H1 (cell line): ENCODE measurements at regions not wholly inside any gene's neighbourhood (a gene's known extent, or its start where the extent isn't known, plus 50 kb on each side); places are given as distances from the start of the nearest gene placed in this dataset.

Source experiments
- CTCF ChIA-PET: fragments of 300-600 bp; sonication (Branson Sonifier 250); formaldehyde crosslinking; loops from one replicate; lab custom pipeline; 2021; ENCODE audit not compliant: partially characterized antibody; lab: Charles Lee
- POLR2A ChIA-PET: fragments of 300-600 bp; sonication (Branson Sonifier 250); formaldehyde crosslinking; loops from one replicate; lab custom pipeline; 2021; ENCODE audit warnings: inconsistent platforms; ENCODE audit not compliant: partially characterized antibody; lab: Charles Lee
- DNase-seq, 2 experiments: peaks; one replicate each; pipeline versions ENCODE4 v3.0.0 to v3.0.0-alpha.2; 2010 to 2022; ENCODE audit warnings: low spot score in 2 of 2, low read depth in 1 of 2, mixed read lengths in 1 of 2
- FAIRE-seq: peaks from 2 replicates; lab custom pipeline; 2011; peaks lifted over from hg19 to GRCh38; lab: Jason Lieb, UNC
- H2AFZ ChIP-seq: 2 replicates; pipeline ENCODE4 v1.8.1; 2012; ENCODE audit warnings: low read length, inconsistent platforms
- H2AK5ac ChIP-seq: 2 replicates; pipeline ENCODE4 v1.6.1; 2013; ENCODE audit warnings: low read depth, low read length
- H2BK120ac ChIP-seq: replicated peaks from 2 replicates; pipeline ENCODE3; 2013; ENCODE audit warnings: low read depth, low read length, inconsistent platforms
- H2BK12ac ChIP-seq: 2 replicates; pipeline ENCODE4 v1.6.1; 2013; ENCODE audit warnings: low read depth, low read length
- H2BK15ac ChIP-seq: 2 replicates; pipeline ENCODE4 v1.6.1; 2013; ENCODE audit warnings: low read length
- H2BK20ac ChIP-seq: 2 replicates; pipeline ENCODE4 v1.6.1; 2013; ENCODE audit warnings: low read length
- H2BK5ac ChIP-seq: 2 replicates; pipeline ENCODE4 v1.6.1; 2013; ENCODE audit warnings: low read depth, low read length
- H3K14ac ChIP-seq: 2 replicates; pipeline ENCODE4 v1.6.1; 2013; ENCODE audit warnings: inconsistent platforms; ENCODE audit not compliant: insufficient read length
- H3K18ac ChIP-seq: 2 replicates; pipeline ENCODE4 v1.6.1; 2013; ENCODE audit warnings: low read length; ENCODE audit errors: extremely low read depth
- H3K23ac ChIP-seq: 2 replicates; pipeline ENCODE4 v1.6.1; 2013; ENCODE audit warnings: inconsistent platforms; ENCODE audit not compliant: insufficient read length
- H3K23me2 ChIP-seq: 2 replicates; pipeline ENCODE4 v1.6.1; 2013; ENCODE audit warnings: low read depth, low read length
- H3K27ac ChIP-seq: 2 replicates; pipeline ENCODE4 v1.6.1; 2011; ENCODE audit warnings: low read depth, low read length, inconsistent platforms
- H3K27me3 ChIP-seq, 4 experiments: replicated peaks in 1 of 4; 1 replicate in 1 of 4; 2 replicates in 3 of 4; pipeline versions ENCODE4 v1.6.1 to v1.8.1; 2011 to 2013; ENCODE audit warnings: low read length in 3 of 4, mild to moderate bottlenecking in 3 of 4, inconsistent platforms in 2 of 4, mixed read lengths in 2 of 4, moderate library complexity in 1 of 4; ENCODE audit not compliant: control insufficient read depth in 3 of 4, insufficient read depth in 3 of 4; ENCODE audit errors: extremely low read depth in 1 of 4
- H3K36me3 ChIP-seq, 4 experiments: 2 replicates each; pipeline versions ENCODE4 v1.6.1 to v1.8.1; 2011 to 2013; ENCODE audit warnings: mild to moderate bottlenecking in 4 of 4, low read length in 3 of 4, moderate library complexity in 2 of 4, control low read depth in 1 of 4, inconsistent platforms in 1 of 4; ENCODE audit not compliant: insufficient read depth in 4 of 4, control insufficient read depth in 2 of 4
- H3K4ac ChIP-seq: replicated peaks from 2 replicates; pipeline ENCODE3; 2013; ENCODE audit warnings: low read length, low read depth, mixed read lengths, inconsistent platforms; ENCODE audit not compliant: insufficient read length
- H3K4me1 ChIP-seq, 4 experiments: replicated peaks in 1 of 4; 1 replicate in 1 of 4; 2 replicates in 3 of 4; pipeline versions ENCODE4 v1.6.1 to v1.8.1; 2011 to 2013; ENCODE audit warnings: low read length in 3 of 4, inconsistent platforms in 2 of 4, mixed read lengths in 1 of 4; ENCODE audit not compliant: insufficient read depth in 4 of 4, control insufficient read depth in 3 of 4
- H3K4me2 ChIP-seq, 2 experiments: 2 replicates each; pipeline versions ENCODE4 v1.6.1 to v1.8.1; 2011 to 2013; ENCODE audit warnings: low read depth in 2 of 2, low read length in 2 of 2, control low read depth in 1 of 2, inconsistent platforms in 1 of 2, mild to moderate bottlenecking in 1 of 2; ENCODE audit not compliant: insufficient read depth in 1 of 2
- H3K4me3 ChIP-seq, 4 experiments: fragments of 200-600, 300-600 bp in 1 of 4; sonication (generic), shearing (Covaris generic), sonication (Bioruptor Twin) in 1 of 4; 2 replicates each; pipeline versions ENCODE4 v1.5.1 to v1.8.1; 2011 to 2016; ENCODE audit warnings: low read length in 4 of 4, low read depth in 3 of 4, control low read depth in 2 of 4, inconsistent platforms in 2 of 4, mild to moderate bottlenecking in 2 of 4, mixed read lengths in 1 of 4, moderate library complexity in 1 of 4; ENCODE audit not compliant: insufficient read depth in 2 of 4; ENCODE audit errors: extremely low read depth in 1 of 4
- H3K56ac ChIP-seq: replicated peaks from 2 replicates; pipeline ENCODE3; 2013; ENCODE audit warnings: low read depth, mild to moderate bottlenecking, mixed read lengths, low read length, inconsistent platforms; ENCODE audit not compliant: insufficient read length
- H3K79me1 ChIP-seq: 2 replicates; pipeline ENCODE4 v1.6.1; 2013; ENCODE audit warnings: low read depth, low read length, control low read depth
- H3K79me2 ChIP-seq, 2 experiments: 2 replicates each; pipeline versions ENCODE4 v1.6.1 to v1.8.1; 2012 to 2013; ENCODE audit warnings: low read length in 2 of 2, mild to moderate bottlenecking in 2 of 2, inconsistent platforms in 1 of 2; ENCODE audit not compliant: insufficient read depth in 2 of 2, control insufficient read depth in 1 of 2
- H3K9ac ChIP-seq, 4 experiments: replicated peaks in 1 of 4; 1 replicate in 1 of 4; 2 replicates in 3 of 4; pipeline versions ENCODE4 v1.6.1 to v1.8.1; 2011 to 2013; ENCODE audit warnings: low read depth in 3 of 4, low read length in 3 of 4, control low read depth in 2 of 4, mild to moderate bottlenecking in 2 of 4, moderate library complexity in 2 of 4, inconsistent platforms in 1 of 4; ENCODE audit errors: extremely low read depth in 1 of 4
- H3K9me3 ChIP-seq, 2 experiments: 2 replicates each; pipeline versions ENCODE4 v1.6.1 to v1.8.1; 2012 to 2013; ENCODE audit warnings: mild to moderate bottlenecking in 2 of 2, moderate library complexity in 2 of 2, control low read depth in 1 of 2, inconsistent platforms in 1 of 2, low read depth in 1 of 2, low read length in 1 of 2, mixed read lengths in 1 of 2; ENCODE audit not compliant: insufficient read depth in 2 of 2
- H4K20me1 ChIP-seq, 2 experiments: replicated peaks in 1 of 2; 2 replicates each; pipeline versions ENCODE3 to v1.8.1; 2011 to 2013; ENCODE audit warnings: inconsistent platforms in 2 of 2, low read length in 2 of 2, mild to moderate bottlenecking in 1 of 2; ENCODE audit not compliant: insufficient read depth in 2 of 2, control insufficient read depth in 1 of 2
- H4K5ac ChIP-seq: 2 replicates; pipeline ENCODE4 v1.6.1; 2013; ENCODE audit warnings: low read length, low read depth, mixed read lengths, inconsistent platforms; ENCODE audit not compliant: insufficient read length
- H4K8ac ChIP-seq: 2 replicates; pipeline ENCODE4 v1.8.0; 2013; ENCODE audit warnings: mild to moderate bottlenecking, moderate library complexity, low read length, inconsistent platforms; ENCODE audit not compliant: insufficient read depth; ENCODE audit errors: extremely low read depth
- H4K91ac ChIP-seq: replicated peaks from 2 replicates; pipeline ENCODE3; 2013; ENCODE audit warnings: low read length, mixed read lengths, inconsistent platforms; ENCODE audit not compliant: insufficient read length
- CBX5 ChIP-seq: fragments of 300-800, 300-1000 bp; sonication (generic); IDR thresholded peaks from 2 replicates; pipeline ENCODE4 v1.7.1; 2016; ENCODE audit warnings: antibody characterized with exemption, low read length, low read depth
- CHD2 ChIP-seq: IDR thresholded peaks from 2 replicates; pipeline ENCODE4 v1.6.1; 2012; ENCODE audit warnings: low read length, improper control_type of control experiment
- CREB1 ChIP-seq: IDR thresholded peaks from 2 replicates; pipeline ENCODE4 v1.6.1; 2012; ENCODE audit warnings: inconsistent platforms
- EP300 ChIP-seq, 2 experiments: IDR thresholded peaks; 1 replicate in 1 of 2; 2 replicates in 1 of 2; pipeline ENCODE4 v1.6.1; 2011 to 2012; ENCODE audit warnings: low read depth in 2 of 2, low read length in 2 of 2, mild to moderate bottlenecking in 2 of 2, borderline replicate concordance in 1 of 2, inconsistent platforms in 1 of 2, moderate library complexity in 1 of 2
- EZH2 ChIP-seq: fragments of 200-600 bp; sonication (generic); IDR thresholded peaks from 2 replicates; pipeline ENCODE4 v1.7.1; 2012; ENCODE audit warnings: low read depth, mild to moderate bottlenecking, moderate library complexity, low read length, inconsistent platforms; ENCODE audit not compliant: severe bottlenecking
- GABPA ChIP-seq: IDR thresholded peaks from 2 replicates; pipeline ENCODE4 v1.6.1; 2011; ENCODE audit warnings: mild to moderate bottlenecking, low read length, moderate library complexity, borderline replicate concordance; ENCODE audit not compliant: insufficient read depth
- JUND ChIP-seq: IDR thresholded peaks from 2 replicates; pipeline ENCODE4 v1.6.1; 2011; ENCODE audit warnings: mild to moderate bottlenecking, improper control_type of control experiment, low read length
- MAFK ChIP-seq: IDR thresholded peaks from 2 replicates; pipeline ENCODE4 v1.6.1; 2012; ENCODE audit warnings: low read depth, mild to moderate bottlenecking, improper control_type of control experiment, low read length
- POLR2AphosphoS5 ChIP-seq: IDR thresholded peaks from 2 replicates; pipeline ENCODE4 v1.6.1; 2011; ENCODE audit warnings: low read depth, low read length
- RBBP5 ChIP-seq: IDR thresholded peaks from 2 replicates; pipeline ENCODE4 v1.7.1; 2012; ENCODE audit warnings: low read depth, mild to moderate bottlenecking, inconsistent platforms, low read length, moderate library complexity, borderline replicate concordance
- SIX5 ChIP-seq: IDR thresholded peaks from 2 replicates; pipeline ENCODE4 v1.6.1; 2011; ENCODE audit warnings: mild to moderate bottlenecking, low read depth, low read length
- WGBS, 2 experiments: shearing (Covaris generic) in 1 of 2; methylation state at CpG; one replicate each; pipeline versions ENCODE4 v1.1.6 to v1.1.7; 2013 to 2015; ENCODE audit warnings: low lambda C conversion rate in 2 of 2, mixed read lengths in 2 of 2, inconsistent platforms in 1 of 2, low coverage in 1 of 2, missing lambda C conversion rate in 1 of 2; ENCODE audit not compliant: insufficient replicate concordance in 2 of 2, insufficient coverage in 1 of 2, insufficient read length in 1 of 2; ENCODE audit errors: extremely low coverage in 1 of 2, missing lambda C conversion rate in 1 of 2; 5-methylcytosine and 5-hydroxymethylcytosine counted together
- TF ChIP-seq, protein P1 (sequence below): IDR thresholded peaks from 2 replicates; pipeline ENCODE4 v1.6.1; 2011; ENCODE audit warnings: low read length, improper control_type of control experiment

DNA sequence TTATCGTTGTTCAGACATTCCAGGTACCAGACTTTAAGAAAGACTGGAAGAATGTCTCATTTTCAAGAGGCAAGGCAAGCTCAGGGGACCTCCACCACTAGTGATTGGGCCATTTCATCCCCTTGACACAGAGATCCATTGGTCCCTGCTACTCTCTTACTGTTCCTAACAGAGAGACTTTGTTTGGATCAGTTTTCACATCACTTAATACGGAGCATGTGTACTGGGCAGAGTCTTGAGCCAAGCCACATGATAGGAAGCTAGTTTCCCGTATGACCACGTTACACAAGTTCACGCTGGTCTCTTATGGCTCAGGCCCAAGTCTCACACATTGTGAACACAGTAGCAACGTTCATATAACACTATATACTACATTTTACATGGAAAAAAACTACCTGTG is 269.9 kb downstream of the BAMBI start:
- Histone ChIP-seq H3K23me2 (no peaks in the 10 kb centered on the region), H2BK5ac (no peak overlapping the region), H4K20me1 (no peaks in the 10 kb centered on the region), H4K5ac (no peak overlapping the region), H3K79me2 (no peaks in the 10 kb centered on the region), H2AFZ (0 out of 2 replicates have a peak overlapping the region, but pooled peaks have one; percentile 52), H3K4me3 (no peak overlapping the region), H3K4ac (no peak overlapping the region), H4K91ac (no peak overlapping the region), H3K4me1 (no peaks in the 10 kb centered on the region), H2AK5ac (no peak overlapping the region), H3K4me2 (no peak overlapping the region), H3K36me3 (no peaks in the 10 kb centered on the region), H2BK12ac (no peak overlapping the region), H3K27ac (no peak overlapping the region), H2BK120ac (no peak overlapping the region), H4K8ac (no peak overlapping the region), H3K18ac (no peak overlapping the region), H3K23ac (no peak overlapping the region), H3K14ac (no peak overlapping the region), H2BK20ac (no peak overlapping the region), H2BK15ac (no peak overlapping the region), H3K79me1 (no peaks in the 10 kb centered on the region), H3K56ac (no peak overlapping the region), H3K9ac (no peak overlapping the region), H3K27me3 (no peaks in the 10 kb centered on the region), H3K9me3 (no peaks in the 10 kb centered on the region)
- ChIA-PET CTCF (interaction anchor here (0.6 kb wide), 2 partner anchors 219 to 428 kb away, joined by 3 read pairs; no protein-coding TSS in a partner anchor), POLR2A (interaction anchor here (0.6 kb wide), 1 partner anchor 592 kb away, joined by 3 read pairs; no protein-coding TSS in a partner anchor)
- no peak for DNase-seq
- no peak for FAIRE-seq
- TF ChIP-seq JUND (no peak), EZH2 (no peak), POLR2AphosphoS5 (no peak), EP300 (IDR thresholded peaks at IDR 0.05; ENCODE audit: borderline replicate concordance in 1 of 2, low read depth in 2 of 2, low read length in 2 of 2) (no peak), MAFK (no peak), SIX5 (no peak), CREB1 (no peak), CHD2 (no peak), CBX5 (no peak), GABPA (no peak), RBBP5 (no peak)
- TF ChIP-seq, protein P1, sequence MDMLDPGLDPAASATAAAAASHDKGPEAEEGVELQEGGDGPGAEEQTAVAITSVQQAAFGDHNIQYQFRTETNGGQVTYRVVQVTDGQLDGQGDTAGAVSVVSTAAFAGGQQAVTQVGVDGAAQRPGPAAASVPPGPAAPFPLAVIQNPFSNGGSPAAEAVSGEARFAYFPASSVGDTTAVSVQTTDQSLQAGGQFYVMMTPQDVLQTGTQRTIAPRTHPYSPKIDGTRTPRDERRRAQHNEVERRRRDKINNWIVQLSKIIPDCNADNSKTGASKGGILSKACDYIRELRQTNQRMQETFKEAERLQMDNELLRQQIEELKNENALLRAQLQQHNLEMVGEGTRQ: no peak
- 85% methylated on average over 6 of the region's 6 CpGs; no CpG with 5 or more reads in 1 of the 2 experiments for WGBS, 2 experiments
